GM12878 (cell line): ENCODE measurements at regions not wholly inside any gene's neighbourhood (a gene's known extent, or its start where the extent isn't known, plus 50 kb on each side); places are given as distances from the start of the nearest gene placed in this dataset.

Experiments
- ATAC-seq: fragments of 200-7000 bp; cut with Tn5 transposase; 3 replicates; pipeline ENCODE4 v1.9.1; 2020; ENCODE audit warnings: mild to moderate bottlenecking, moderate library complexity
- BruUV-seq: library from RNA; stranded (reverse); fragments of 400-500 nt; replicated peaks from 2 replicates; lab custom pipeline; 2021; lab: Mats Ljungman, UMichigan
- CTCF ChIA-PET: fragments of 300-600 bp; sonication (Branson Sonifier 250); formaldehyde crosslinking; extraction: SDS; loops from one replicate; lab custom pipeline; 2021; ENCODE audit warnings: inconsistent platforms; lab: Yijun Ruan, JAX
- POLR2A ChIA-PET: fragments of 350-600 bp; formaldehyde crosslinking; extraction: SDS; loops from one replicate; lab custom pipeline; 2021; ENCODE audit warnings: inconsistent platforms; lab: Charles Lee
- RAD21 ChIA-PET: fragments of 300-600 bp; sonication (Branson Sonifier 250); formaldehyde crosslinking; loops from one replicate; lab custom pipeline; 2023; ENCODE audit warnings: antibody characterized with exemption; ENCODE audit not compliant: unreplicated experiment; lab: Charles Lee
- SMC1A ChIA-PET: fragments of 300-600 bp; sonication (Branson Sonifier 250); formaldehyde crosslinking; loops from one replicate; lab custom pipeline; 2023; ENCODE audit not compliant: unreplicated experiment, uncharacterized antibody; lab: Charles Lee
- DNase-seq: peaks from one replicate; pipeline ENCODE4 v3.0.0-alpha.2; 2011; ENCODE audit warnings: low read depth, low spot score
- FAIRE-seq: peaks from 3 replicates; lab custom pipeline; 2011; peaks lifted over from hg19 to GRCh38; lab: Jason Lieb, UNC
- H2AFZ ChIP-seq: 2 replicates; pipeline ENCODE4 v1.6.0; 2011; ENCODE audit warnings: low read depth, low read length, control low read depth; ENCODE audit not compliant: control insufficient read depth
- H3K27ac ChIP-seq: 2 replicates; pipeline ENCODE4 v1.5.1; 2011; ENCODE audit warnings: control low read depth; ENCODE audit not compliant: control insufficient read depth, insufficient read depth
- H3K27me3 ChIP-seq, 2 experiments: replicated peaks in 1 of 2; 2 replicates each; pipeline versions ENCODE4 v1.6.0 to v1.6.1; 2011; ENCODE audit warnings: low read length in 1 of 2; ENCODE audit not compliant: control insufficient read depth in 2 of 2, insufficient read depth in 2 of 2
- H3K36me3 ChIP-seq, 2 experiments: 2 replicates each; pipeline ENCODE4 v1.5.1; 2011; ENCODE audit warnings: low read length in 1 of 2; ENCODE audit not compliant: control insufficient read depth in 2 of 2, insufficient read depth in 2 of 2
- H3K4me1 ChIP-seq: 2 replicates; pipeline ENCODE4 v1.6.1; 2011; ENCODE audit warnings: mild to moderate bottlenecking, low read length, moderate library complexity, mixed read lengths; ENCODE audit not compliant: control insufficient read depth, insufficient read depth
- H3K4me2 ChIP-seq: 2 replicates; pipeline ENCODE4 v1.6.0; 2011; ENCODE audit warnings: control low read depth; ENCODE audit not compliant: control insufficient read depth, insufficient read depth
- H3K4me3 ChIP-seq: fragments of 200-600 bp; sonication (generic); 2 replicates; pipeline ENCODE4 v1.5.1; 2016
- H3K79me2 ChIP-seq: 2 replicates; pipeline ENCODE4 v1.6.0; 2011; ENCODE audit warnings: low read length; ENCODE audit not compliant: control insufficient read depth, insufficient read depth
- H3K9ac ChIP-seq: 2 replicates; pipeline ENCODE4 v1.8.0; 2011; ENCODE audit warnings: low read length, control low read depth, mixed read lengths; ENCODE audit not compliant: control insufficient read depth, insufficient read depth
- H3K9me3 ChIP-seq: replicated peaks from 3 replicates; pipeline ENCODE4 v1.5.1; 2011; ENCODE audit warnings: mild to moderate bottlenecking, low read length; ENCODE audit not compliant: control insufficient read depth, insufficient read depth
- H4K20me1 ChIP-seq: 2 replicates; pipeline ENCODE4 v1.6.0; 2011; ENCODE audit not compliant: control insufficient read depth, insufficient read depth
- POLR2A ChIP-seq: IDR thresholded peaks from 2 replicates; pipeline ENCODE4 v1.6.1; 2011; ENCODE audit warnings: low read depth, mild to moderate bottlenecking, low read length
- REST ChIP-seq: IDR thresholded peaks from 2 replicates; pipeline ENCODE4 v1.6.1; 2012; ENCODE audit warnings: mild to moderate bottlenecking, low read depth, low read length
- SKIL ChIP-seq: fragments of 450-650 bp; IDR thresholded peaks from 2 replicates; pipeline ENCODE4 v1.6.1; 2017; ENCODE audit warnings: mild to moderate bottlenecking, low read depth, inconsistent platforms; ENCODE audit not compliant: poor library complexity, severe bottlenecking
- TARDBP ChIP-seq: IDR thresholded peaks from 2 replicates; pipeline ENCODE4 v1.6.1; 2016; ENCODE audit warnings: borderline replicate concordance
- ZBTB11 ChIP-seq: fragments of 450-650 bp; formaldehyde crosslinking; IDR thresholded peaks from 2 replicates; pipeline ENCODE4 v1.5.0; 2022; ENCODE audit warnings: mild to moderate bottlenecking, missing genetic modification characterization
- WGBS: methylation state at CpG from one replicate; pipeline ENCODE4 v1.1.6; 2016; ENCODE audit warnings: low lambda C conversion rate; ENCODE audit not compliant: insufficient replicate concordance, insufficient coverage; ENCODE audit errors: missing lambda C conversion rate; 5-methylcytosine and 5-hydroxymethylcytosine counted together
- in situ Hi-C: fragments of 300-500 bp; cut with MboI; formaldehyde crosslinking; loops from 9 replicates; pipeline ENCODE4 v1.14.3; 2018; ENCODE audit warnings: mixed read lengths
- intact Hi-C: fragments of 100-400 bp; cut with micrococcal nuclease; formaldehyde crosslinking; loops from one replicate; pipeline ENCODE4 v1.14.2; 2022; ENCODE audit not compliant: unreplicated experiment

GRCh38 chrX:8245411-8245810 is 74.3 kb upstream of the VCX2 start:
- Histone ChIP-seq H2AFZ (no peak overlapping the region), H3K27me3 (no peaks in the 10 kb centered on the region), H3K4me3 (no peak overlapping the region), H3K27ac (no peak overlapping the region), H3K9me3 (no peaks in the 10 kb centered on the region)
- BruUV-seq, result no TSS peak
- 60% methylated on average over 1 of the region's 1 CpG for WGBS
- RAD21 ChIA-PET, result no interaction called here
- in situ Hi-C loops (no loop called here), intact Hi-C loops (no loop called here)
- POLR2A ChIA-PET, result no interaction called here
- FAIRE-seq (no peak), ATAC-seq (no peak)
- TF ChIP-seq TARDBP, result no peak
- peak; percentile 63; the same call in 1 of the 2 replicates for TF ChIP-seq REST
- TF ChIP-seq POLR2A, result no peak
- no peak for TF ChIP-seq ZBTB11
- TF ChIP-seq SKIL, result no peak
- TF ChIP-seq, all 136 proteins: peak for 1
- no peak for DNase-seq
- H4K20me1 ChIP-seq, result no peaks in the 10 kb centered on the region
- no peak overlapping the region for H3K9ac ChIP-seq
- no peaks in the 10 kb centered on the region for H3K79me2 ChIP-seq
- H3K36me3 ChIP-seq, result no peaks in the 10 kb centered on the region
- no peak overlapping the region for H3K4me2 ChIP-seq
- ChIA-PET SMC1A (no interaction called here), CTCF (no interaction called here)
- no peaks in the 10 kb centered on the region for H3K4me1 ChIP-seq
